NB4 (cell line): ENCODE measurements at regions not wholly inside any gene's neighbourhood (a gene's known extent, or its start where the extent isn't known, plus 50 kb on each side); places are given as distances from the start of the nearest gene placed in this dataset.
"Not testable (repeated sequence)": the region's sequence is repeated elsewhere in the genome, so short reads cannot be mapped to it uniquely, and the experiment has no call there.

Experiments used
- CTCF ChIP-seq: IDR thresholded peaks from one replicate; pipeline ENCODE4 v1.5.1; 2012; ENCODE audit warnings: low read depth, low read length
- POLR2A ChIP-seq: IDR thresholded peaks from 2 replicates; pipeline ENCODE4 v1.6.1; 2011; ENCODE audit warnings: mild to moderate bottlenecking; ENCODE audit not compliant: insufficient read length; ENCODE audit errors: extremely low read depth

DNA sequence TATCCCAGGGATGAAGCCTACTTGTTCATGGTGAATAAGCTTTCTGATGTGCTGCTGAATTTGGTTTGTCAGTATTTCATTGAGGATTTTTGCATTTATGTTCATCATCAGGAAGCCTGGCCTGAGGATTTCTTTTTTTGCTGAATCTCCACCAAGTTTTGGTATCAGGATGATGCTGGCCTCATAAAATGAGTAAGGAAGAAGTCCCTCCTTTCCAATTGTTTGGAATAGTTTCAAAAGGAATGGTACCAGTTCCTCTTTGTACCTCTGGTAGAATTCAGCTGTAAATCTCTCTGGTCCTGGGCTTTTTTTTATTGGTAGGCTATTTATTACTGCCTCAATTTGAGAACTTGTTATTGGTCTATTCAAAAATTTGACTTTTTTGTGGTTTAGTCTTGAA is 51.4 kb upstream of the GRID2 start:
- TF ChIP-seq CTCF, POLR2A: not testable (repeated sequence)
